Hematopoietic multipotent progenitor cell treated with erythropoietin and hydrocortisone succinate and interleukin-3 and kit ligand, for 8 days (in vitro differentiated cells): ENCODE measurements at regions not wholly inside any gene's neighbourhood (a gene's known extent, or its start where the extent isn't known, plus 50 kb on each side); places are given as distances from the start of the nearest gene placed in this dataset.

Experiments
- DNase-seq: peaks from one replicate; pipeline ENCODE4 v3.0.0-alpha.2; 2015

GRCh38 chr13:85278851-85279250 is 520.4 kb downstream of the SLITRK6 start:
- no peak for DNase-seq

- DNase-seq, result no peak
Measured at GRCh38 chr13:85277748-85278147, 521.5 kb downstream of the SLITRK6 start.

GRCh38 chr13:85266771-85267170 is 532.4 kb downstream of the SLITRK6 start:
- DNase-seq, result no peak

GRCh38 chr13:85266331-85266730 is 532.9 kb downstream of the SLITRK6 start:
- no peak for DNase-seq

GRCh38 chr13:85265296-85265695 is 533.9 kb downstream of the SLITRK6 start:
- DNase-seq, result no peak

- no peak for DNase-seq
Measured at GRCh38 chr13:85262499-85262898, 536.7 kb downstream of the SLITRK6 start.

GRCh38 chr13:85261757-85262346 is 537.4 kb downstream of the SLITRK6 start:
- DNase-seq, result peak; percentile 10

GRCh38 chr13:85260896-85261295 is 538.3 kb downstream of the SLITRK6 start:
- no peak for DNase-seq

- no peak for DNase-seq
Measured at GRCh38 chr13:85255978-85256377, 543.2 kb downstream of the SLITRK6 start.

GRCh38 chr13:85254641-85255040 is 544.6 kb downstream of the SLITRK6 start:
- DNase-seq, result no peak

- no peak for DNase-seq
Measured at GRCh38 chr13:85249151-85249550, 550.1 kb downstream of the SLITRK6 start.

GRCh38 chr13:85247780-85248179 is 551.4 kb downstream of the SLITRK6 start:
- DNase-seq, result no peak

- no peak for DNase-seq
Measured at GRCh38 chr13:85243831-85244230, 555.4 kb downstream of the SLITRK6 start.

- no peak for DNase-seq
Measured at GRCh38 chr13:85241060-85241459, 558.2 kb downstream of the SLITRK6 start.

- no peak for DNase-seq
Measured at GRCh38 chr13:85236413-85236812, 562.8 kb downstream of the SLITRK6 start.

- no peak for DNase-seq
Measured at GRCh38 chr13:85230691-85231093, 568.5 kb downstream of the SLITRK6 start.

GRCh38 chr13:85228692-85229091 is 570.5 kb downstream of the SLITRK6 start:
- DNase-seq, result no peak

GRCh38 chr13:85223883-85224656 is 575.1 kb downstream of the SLITRK6 start:
- no peak for DNase-seq

GRCh38 chr13:85216576-85216975 is 582.6 kb downstream of the SLITRK6 start:
- DNase-seq, result no peak

- no peak for DNase-seq
Measured at GRCh38 chr13:85212692-85213091, 586.5 kb downstream of the SLITRK6 start.

- no peak for DNase-seq
Measured at GRCh38 chr13:85204668-85205344, 594.4 kb downstream of the SLITRK6 start.

GRCh38 chr13:85197431-85197830 is 601.8 kb downstream of the SLITRK6 start:
- DNase-seq, result no peak

GRCh38 chr13:85194482-85194881 is 604.7 kb downstream of the SLITRK6 start:
- DNase-seq, result no peak
